ENCODE measurements at regions not wholly inside any gene's neighbourhood (a gene's known extent, or its start where the extent isn't known, plus 50 kb on each side); places are given as distances from the start of the nearest gene placed in this dataset.

- WGBS (ENCODE audit: low lambda C conversion rate), result 0% methylated on average over 1 of the region's 2 CpGs
- intact Hi-C loops (cut with micrococcal nuclease; ENCODE audit: unreplicated experiment), result no loop called here
Measured at GRCh38 chrX:139158256-139158655, 372.3 kb upstream of the F9 start.

GRCh38 chrX:139156356-139156755 is 374.2 kb upstream of the F9 start:
- Histone ChIP-seq H4K20me1 (ENCODE audit: insufficient read depth, low read length) (no peaks in the 10 kb centered on the region), H3K79me2 (ENCODE audit: insufficient read depth, low read length) (no peaks in the 10 kb centered on the region), H3K9ac (ENCODE audit: insufficient read depth, low read depth, low read length) (no peak overlapping the region), H2AFZ (ENCODE audit: low read length) (no peak overlapping the region), H3K4me1 (ENCODE audit: insufficient read depth, low read length) (no peaks in the 10 kb centered on the region), H3K27ac (ENCODE audit: extremely low read length, insufficient read depth, low read length) (no peak overlapping the region), H3K27me3 (ENCODE audit: control insufficient read depth in 1 of 2, insufficient read depth in 2 of 2, low read length in 2 of 2) (no peaks in the 10 kb centered on the region), H3K4me3 (replicated peaks in 1 of 3; ENCODE audit: insufficient read depth in 1 of 3, low read depth in 2 of 3, low read length in 3 of 3) (no peak overlapping the region), H3K4me2 (ENCODE audit: low read depth, low read length) (no peak overlapping the region), H3K36me3 (replicated peaks in 1 of 2; ENCODE audit: control insufficient read depth in 1 of 2, insufficient read depth in 2 of 2, low read length in 2 of 2) (no peaks in the 10 kb centered on the region), H3K9me3 (ENCODE audit: low read length) (no peaks in the 10 kb centered on the region)
- 7% methylated on average over 3 of the region's 4 CpGs for WGBS (ENCODE audit: low lambda C conversion rate)
- ChIA-PET CTCF (ENCODE audit: low intra/inter-chr PET ratio, low total read pairs) (no interaction called here), POLR2A (no interaction called here)
- intact Hi-C loops (cut with micrococcal nuclease; ENCODE audit: unreplicated experiment), result no loop called here
- ATAC-seq (no peak), DNase-seq (ENCODE audit: low spot score) (no peak), FAIRE-seq (no peak)
- BruUV-seq (replicated peaks), result no TSS peak
- in situ Hi-C loops (cut with HindIII; ENCODE audit: extremely low pct_ligation_motif_present, low pct_unique_long_range_greater_than_20kb), result no loop called here
- no peak for TF ChIP-seq ZNF549 (CRISPR knock-in tag; IDR thresholded peaks at IDR 0.05)
- no peak for TF ChIP-seq GMEB2 (CRISPR knock-in tag; IDR thresholded peaks at IDR 0.05; ENCODE audit: low read depth)
- no peak for TF ChIP-seq MXI1 (IDR thresholded peaks at IDR 0.05; ENCODE audit: borderline replicate concordance, low read depth, low read length)
- TF ChIP-seq DR1 (CRISPR knock-in tag; IDR thresholded peaks at IDR 0.05), result no peak
- TF ChIP-seq DBP (CRISPR knock-in tag; IDR thresholded peaks at IDR 0.05; ENCODE audit: not compliant biosample characterization), result no peak
- no peak for TF ChIP-seq NCOA5 (CRISPR knock-in tag; IDR thresholded peaks at IDR 0.05)
- TF ChIP-seq, protein P1, sequence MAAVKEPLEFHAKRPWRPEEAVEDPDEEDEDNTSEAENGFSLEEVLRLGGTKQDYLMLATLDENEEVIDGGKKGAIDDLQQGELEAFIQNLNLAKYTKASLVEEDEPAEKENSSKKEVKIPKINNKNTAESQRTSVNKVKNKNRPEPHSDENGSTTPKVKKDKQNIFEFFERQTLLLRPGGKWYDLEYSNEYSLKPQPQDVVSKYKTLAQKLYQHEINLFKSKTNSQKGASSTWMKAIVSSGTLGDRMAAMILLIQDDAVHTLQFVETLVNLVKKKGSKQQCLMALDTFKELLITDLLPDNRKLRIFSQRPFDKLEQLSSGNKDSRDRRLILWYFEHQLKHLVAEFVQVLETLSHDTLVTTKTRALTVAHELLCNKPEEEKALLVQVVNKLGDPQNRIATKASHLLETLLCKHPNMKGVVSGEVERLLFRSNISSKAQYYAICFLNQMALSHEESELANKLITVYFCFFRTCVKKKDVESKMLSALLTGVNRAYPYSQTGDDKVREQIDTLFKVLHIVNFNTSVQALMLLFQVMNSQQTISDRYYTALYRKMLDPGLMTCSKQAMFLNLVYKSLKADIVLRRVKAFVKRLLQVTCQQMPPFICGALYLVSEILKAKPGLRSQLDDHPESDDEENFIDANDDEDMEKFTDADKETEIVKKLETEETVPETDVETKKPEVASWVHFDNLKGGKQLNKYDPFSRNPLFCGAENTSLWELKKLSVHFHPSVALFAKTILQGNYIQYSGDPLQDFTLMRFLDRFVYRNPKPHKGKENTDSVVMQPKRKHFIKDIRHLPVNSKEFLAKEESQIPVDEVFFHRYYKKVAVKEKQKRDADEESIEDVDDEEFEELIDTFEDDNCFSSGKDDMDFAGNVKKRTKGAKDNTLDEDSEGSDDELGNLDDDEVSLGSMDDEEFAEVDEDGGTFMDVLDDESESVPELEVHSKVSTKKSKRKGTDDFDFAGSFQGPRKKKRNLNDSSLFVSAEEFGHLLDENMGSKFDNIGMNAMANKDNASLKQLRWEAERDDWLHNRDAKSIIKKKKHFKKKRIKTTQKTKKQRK (IDR thresholded peaks at IDR 0.05; ENCODE audit: low read length), result no peak
- TF ChIP-seq POGK (CRISPR knock-in tag; conservative IDR thresholded peaks at IDR 0.05), result no peak
- no peak for TF ChIP-seq RCOR2 (CRISPR knock-in tag; IDR thresholded peaks at IDR 0.05)

More at GRCh38 chrX:139158256-139158655, 372.3 kb upstream of the F9 start:
- Histone ChIP-seq H3K9me3 (ENCODE audit: low read length) (no peaks in the 10 kb centered on the region), H3K9ac (ENCODE audit: insufficient read depth, low read depth, low read length) (no peak overlapping the region), H3K27me3 (ENCODE audit: control insufficient read depth in 1 of 2, insufficient read depth in 2 of 2, low read length in 2 of 2) (no peaks in the 10 kb centered on the region), H3K4me2 (ENCODE audit: low read depth, low read length) (no peak overlapping the region), H2AFZ (ENCODE audit: low read length) (no peak overlapping the region), H3K27ac (ENCODE audit: extremely low read length, insufficient read depth, low read length) (no peak overlapping the region), H3K79me2 (ENCODE audit: insufficient read depth, low read length) (no peaks in the 10 kb centered on the region), H4K20me1 (ENCODE audit: insufficient read depth, low read length) (no peaks in the 10 kb centered on the region), H3K36me3 (replicated peaks in 1 of 2; ENCODE audit: control insufficient read depth in 1 of 2, insufficient read depth in 2 of 2, low read length in 2 of 2) (no peaks in the 10 kb centered on the region), H3K4me3 (replicated peaks in 1 of 3; ENCODE audit: insufficient read depth in 1 of 3, low read depth in 2 of 3, low read length in 3 of 3) (no peak overlapping the region), H3K4me1 (ENCODE audit: insufficient read depth, low read length) (no peaks in the 10 kb centered on the region)
- FAIRE-seq (no peak), ATAC-seq (no peak), DNase-seq (ENCODE audit: low spot score) (no peak)
- no peak for TF ChIP-seq ZNF841 (CRISPR knock-in tag; IDR thresholded peaks at IDR 0.05; ENCODE audit: borderline replicate concordance)
- no peak for TF ChIP-seq ZKSCAN5 (CRISPR knock-in tag; IDR thresholded peaks at IDR 0.05)
- no peak for TF ChIP-seq GZF1 (CRISPR knock-in tag; IDR thresholded peaks at IDR 0.05)
- TF ChIP-seq, protein P2, sequence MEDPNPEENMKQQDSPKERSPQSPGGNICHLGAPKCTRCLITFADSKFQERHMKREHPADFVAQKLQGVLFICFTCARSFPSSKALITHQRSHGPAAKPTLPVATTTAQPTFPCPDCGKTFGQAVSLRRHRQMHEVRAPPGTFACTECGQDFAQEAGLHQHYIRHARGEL (CRISPR knock-in tag; IDR thresholded peaks at IDR 0.05), result no peak
- no peak for TF ChIP-seq HDAC1 (CRISPR knock-in tag; IDR thresholded peaks at IDR 0.05)
- in situ Hi-C loops (cut with HindIII; ENCODE audit: extremely low pct_ligation_motif_present, low pct_unique_long_range_greater_than_20kb), result no loop called here
- ChIA-PET POLR2A (no interaction called here), CTCF (ENCODE audit: low intra/inter-chr PET ratio, low total read pairs) (no interaction called here)
- no TSS peak for BruUV-seq (replicated peaks)

Data from HepG2 (cell line).